OCI-LY1 (cell line): ENCODE measurements at regions not wholly inside any gene's neighbourhood (a gene's known extent, or its start where the extent isn't known, plus 50 kb on each side); places are given as distances from the start of the nearest gene placed in this dataset.

Source experiments
- H2AFZ ChIP-seq: fragments of 200-600 bp; sonication (generic), shearing (Covaris generic); 2 replicates; pipeline ENCODE4 v1.6.0; 2014; ENCODE audit warnings: antibody characterized with exemption, mild to moderate bottlenecking, low read length
- H3F3A ChIP-seq: fragments of 200-600 bp; sonication (generic), shearing (Covaris generic); 2 replicates; pipeline ENCODE4 v1.6.0; 2014; ENCODE audit warnings: mild to moderate bottlenecking, antibody characterized with exemption, low read length, moderate library complexity; ENCODE audit not compliant: insufficient read depth
- H3K27ac ChIP-seq: fragments of 200-600 bp; sonication (generic); 2 replicates; pipeline ENCODE4 v1.5.1; 2014; ENCODE audit warnings: low read length, mixed run types, mild to moderate bottlenecking, low read depth; ENCODE audit not compliant: poor library complexity, severe bottlenecking
- H3K27me3 ChIP-seq: fragments of 200-600 bp; sonication (generic); 2 replicates; pipeline ENCODE4 v1.6.0; 2014; ENCODE audit warnings: antibody characterized with exemption, mild to moderate bottlenecking, low read length, moderate library complexity; ENCODE audit not compliant: insufficient read depth
- H3K36me3 ChIP-seq: fragments of 200-600 bp; sonication (generic); 2 replicates; pipeline ENCODE4 v1.6.1; 2014; ENCODE audit warnings: mild to moderate bottlenecking, antibody characterized with exemption, low read length, moderate library complexity, mixed read lengths; ENCODE audit not compliant: insufficient read depth
- H3K4me1 ChIP-seq: fragments of 200-600 bp; sonication (generic); 2 replicates; pipeline ENCODE4 v1.5.1; 2014; ENCODE audit warnings: mild to moderate bottlenecking, low read length, moderate library complexity; ENCODE audit not compliant: insufficient read depth, severe bottlenecking
- H3K4me2 ChIP-seq: fragments of 200-600 bp; sonication (generic), shearing (Covaris generic); 2 replicates; pipeline ENCODE4 v1.6.1; 2014; ENCODE audit warnings: low read length
- H3K4me3 ChIP-seq: fragments of 200-600 bp; sonication (generic); 2 replicates; pipeline ENCODE4 v1.5.1; 2014; ENCODE audit warnings: low read length, low read depth, mild to moderate bottlenecking, mixed read lengths; ENCODE audit not compliant: poor library complexity, severe bottlenecking
- H3K79me2 ChIP-seq: fragments of 200-600 bp; shearing (Covaris generic); 2 replicates; pipeline ENCODE4 v1.6.1; 2016; ENCODE audit warnings: mixed run types, low read length, mixed read lengths; ENCODE audit not compliant: insufficient read depth
- H3K9ac ChIP-seq: fragments of 200-600 bp; sonication (generic), shearing (Covaris generic); 2 replicates; pipeline ENCODE4 v1.6.1; 2014; ENCODE audit warnings: mild to moderate bottlenecking, low read length, mixed read lengths
- H3K9me2 ChIP-seq: fragments of 200-600 bp; sonication (generic), shearing (Covaris generic); 2 replicates; pipeline ENCODE4 v1.6.1; 2014; ENCODE audit warnings: low read depth, mild to moderate bottlenecking, low read length, mixed read lengths
- H3K9me3 ChIP-seq: fragments of 200-600 bp; shearing (Covaris generic); 2 replicates; pipeline ENCODE4 v1.6.1; 2014; ENCODE audit warnings: low read length, mixed read lengths
- H4K20me1 ChIP-seq: fragments of 200-600 bp; sonication (generic), shearing (Covaris generic); 2 replicates; pipeline ENCODE4 v1.6.0; 2016; ENCODE audit warnings: mild to moderate bottlenecking, low read length; ENCODE audit not compliant: insufficient read depth
- CTCF ChIP-seq: fragments of 200-600 bp; sonication (generic), shearing (Covaris generic); IDR thresholded peaks from 2 replicates; pipeline ENCODE4 v1.5.1; 2017; ENCODE audit warnings: mild to moderate bottlenecking, antibody characterized with exemption, low read length, moderate library complexity, mixed read lengths
- EZH2 ChIP-seq: fragments of 200-600 bp; sonication (generic), shearing (Covaris generic); IDR thresholded peaks from 2 replicates; pipeline ENCODE4 v1.8.0; 2017; ENCODE audit warnings: borderline replicate concordance, mixed run types, mild to moderate bottlenecking, antibody characterized with exemption, low read length, moderate library complexity, mixed read lengths

- Histone ChIP-seq H2AFZ (no peak overlapping the region), H3K4me2 (no peak overlapping the region), H3K4me1 (no peaks in the 10 kb centered on the region), H3K27ac (no peak overlapping the region), H3K4me3 (no peak overlapping the region), H3K9me3 (no peaks in the 10 kb centered on the region), H3K36me3 (no peaks in the 10 kb centered on the region), H3K9me2 (no peaks in the 10 kb centered on the region), H3F3A (no peaks in the 10 kb centered on the region), H3K27me3 (no peaks in the 10 kb centered on the region), H4K20me1 (no peaks in the 10 kb centered on the region), H3K79me2 (no peaks in the 10 kb centered on the region), H3K9ac (no peak overlapping the region)
- TF ChIP-seq CTCF (peak; percentile 58), EZH2 (no peak)
These were observed 93.6 kb upstream of the TLE4 start for GRCh38 chr9:79477955-79478771.

- Histone ChIP-seq H3K9me2 (no peaks in the 10 kb centered on the region), H3K27me3 (no peaks in the 10 kb centered on the region), H3K36me3 (no peaks in the 10 kb centered on the region), H3F3A (no peaks in the 10 kb centered on the region), H4K20me1 (no peaks in the 10 kb centered on the region), H3K79me2 (no peaks in the 10 kb centered on the region), H3K9me3 (no peaks in the 10 kb centered on the region), H3K4me1 (no peaks in the 10 kb centered on the region), H3K4me3 (no peak overlapping the region), H3K27ac (no peak overlapping the region), H3K4me2 (no peak overlapping the region), H2AFZ (no peak overlapping the region), H3K9ac (no peak overlapping the region)
- TF ChIP-seq EZH2 (no peak), CTCF (no peak)
These were observed 91.1 kb upstream of the TLE4 start for GRCh38 chr9:79480639-79481038.

- TF ChIP-seq EZH2 (no peak), CTCF (no peak)
- Histone ChIP-seq H3K4me3 (no peak overlapping the region), H3K36me3 (no peaks in the 10 kb centered on the region), H3F3A (no peaks in the 10 kb centered on the region), H3K79me2 (no peaks in the 10 kb centered on the region), H2AFZ (no peak overlapping the region), H3K9me2 (no peaks in the 10 kb centered on the region), H3K27me3 (no peaks in the 10 kb centered on the region), H4K20me1 (no peaks in the 10 kb centered on the region), H3K27ac (no peak overlapping the region), H3K4me1 (no peaks in the 10 kb centered on the region), H3K9me3 (no peaks in the 10 kb centered on the region), H3K4me2 (no peak overlapping the region), H3K9ac (no peak overlapping the region)
These were observed 89.8 kb upstream of the TLE4 start for GRCh38 chr9:79481846-79482477.
